ENCODE measurements at regions not wholly inside any gene's neighbourhood (a gene's known extent, or its start where the extent isn't known, plus 50 kb on each side); places are given as distances from the start of the nearest gene placed in this dataset.

- intact Hi-C loops (cut with DNase I): no loop called here
- H3K9me3 ChIP-seq: peaks cover 0 to 4% (median 0%) of the 10 kb centered on the region in 11 donors
- H3K27ac ChIP-seq: no peak overlapping the region
- 71 to 80% methylated on average over 4 of the region's 4 CpGs for WGBS, 2 donors
- TF ChIP-seq, protein P1, sequence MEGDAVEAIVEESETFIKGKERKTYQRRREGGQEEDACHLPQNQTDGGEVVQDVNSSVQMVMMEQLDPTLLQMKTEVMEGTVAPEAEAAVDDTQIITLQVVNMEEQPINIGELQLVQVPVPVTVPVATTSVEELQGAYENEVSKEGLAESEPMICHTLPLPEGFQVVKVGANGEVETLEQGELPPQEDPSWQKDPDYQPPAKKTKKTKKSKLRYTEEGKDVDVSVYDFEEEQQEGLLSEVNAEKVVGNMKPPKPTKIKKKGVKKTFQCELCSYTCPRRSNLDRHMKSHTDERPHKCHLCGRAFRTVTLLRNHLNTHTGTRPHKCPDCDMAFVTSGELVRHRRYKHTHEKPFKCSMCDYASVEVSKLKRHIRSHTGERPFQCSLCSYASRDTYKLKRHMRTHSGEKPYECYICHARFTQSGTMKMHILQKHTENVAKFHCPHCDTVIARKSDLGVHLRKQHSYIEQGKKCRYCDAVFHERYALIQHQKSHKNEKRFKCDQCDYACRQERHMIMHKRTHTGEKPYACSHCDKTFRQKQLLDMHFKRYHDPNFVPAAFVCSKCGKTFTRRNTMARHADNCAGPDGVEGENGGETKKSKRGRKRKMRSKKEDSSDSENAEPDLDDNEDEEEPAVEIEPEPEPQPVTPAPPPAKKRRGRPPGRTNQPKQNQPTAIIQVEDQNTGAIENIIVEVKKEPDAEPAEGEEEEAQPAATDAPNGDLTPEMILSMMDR (IDR thresholded peaks at IDR 0.05): no peak
- no peaks in the 10 kb centered on the region for H3K4me1 ChIP-seq
- H3K36me3 ChIP-seq: no peaks in the 10 kb centered on the region
- ATAC-seq (no peak), DNase-seq (no peak)
- H3K27me3 ChIP-seq: no peaks in the 10 kb centered on the region
- H3K4me3 ChIP-seq: no peak overlapping the region
Measured at GRCh38 chr3:154015307-154015706, 105.9 kb upstream of the ARHGEF26 start.

DNA sequence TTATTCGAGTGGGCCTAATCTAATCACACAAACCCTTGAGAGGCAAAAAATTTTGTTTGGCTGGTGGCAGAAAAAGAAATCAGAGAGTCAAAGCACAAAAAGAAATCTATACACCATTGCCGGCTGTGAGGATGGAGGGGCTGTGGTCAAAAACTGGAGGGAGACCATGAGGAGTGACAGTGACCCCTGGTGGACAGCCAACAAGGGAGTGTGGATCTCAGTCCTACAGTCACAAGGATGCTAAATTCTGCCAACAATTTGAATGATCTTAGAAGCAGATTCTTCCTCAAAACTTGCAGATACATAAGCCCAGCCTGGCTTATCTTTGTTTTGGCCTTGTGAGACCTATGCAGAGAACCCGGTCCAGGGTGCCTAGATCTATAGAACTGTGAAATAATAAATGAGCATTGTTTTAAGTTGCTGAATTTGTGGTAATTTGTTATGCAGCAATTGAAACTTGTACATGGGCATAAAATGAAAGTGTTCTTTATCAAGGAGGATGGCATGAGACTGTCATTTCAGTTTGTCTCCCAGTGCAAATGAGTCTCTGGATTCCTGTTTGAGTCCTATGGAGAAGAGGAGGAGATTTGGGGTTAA lies 103.0 kb upstream of the ARHGEF26 start:
- intact Hi-C loops (cut with DNase I): no loop called here
- H3K9me3 ChIP-seq: peaks cover 0 to 11% (median 0%) of the 10 kb centered on the region in 11 donors
- no peak for DNase-seq
- H3K4me3 ChIP-seq: no peak overlapping the region
- H3K4me1 ChIP-seq: no peaks in the 10 kb centered on the region
- 28 to 35% methylated on average over 3 of the region's 3 CpGs for WGBS, 2 donors
- no peaks in the 10 kb centered on the region for H3K36me3 ChIP-seq
- H3K27me3 ChIP-seq: no peaks in the 10 kb centered on the region
- no peak overlapping the region for H3K27ac ChIP-seq
- ATAC-seq: no peak
- TF ChIP-seq, protein P1 (IDR thresholded peaks at IDR 0.05): peak in 6 of 9 donors; percentile 6 to 53 (median 28)

DNA sequence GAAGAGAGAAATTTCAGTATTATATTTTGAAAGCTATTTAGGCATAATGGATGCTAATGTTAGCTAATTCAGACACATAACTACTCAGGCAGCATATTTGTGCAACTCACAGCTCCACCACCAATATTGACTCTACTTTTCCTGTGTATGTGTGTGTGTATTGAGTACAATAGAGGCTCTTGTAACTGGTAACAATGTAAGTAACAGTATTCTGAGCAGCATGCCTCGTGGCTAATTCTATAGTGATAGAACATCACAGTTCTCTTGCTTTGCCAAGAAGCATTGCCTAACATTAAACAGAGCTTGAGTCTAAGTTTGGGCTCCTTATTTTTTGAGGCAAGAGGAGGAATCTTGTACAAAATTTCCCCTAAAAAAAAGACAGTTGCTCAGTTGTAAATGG lies 98.6 kb upstream of the ARHGEF26 start:
- intact Hi-C loops (cut with DNase I): no loop called here
- peaks cover 0 to 11% (median 0%) of the 10 kb centered on the region in 11 donors for H3K9me3 ChIP-seq
- 33 to 37% methylated on average over 1 of the region's 1 CpG for WGBS, 2 donors

DNA sequence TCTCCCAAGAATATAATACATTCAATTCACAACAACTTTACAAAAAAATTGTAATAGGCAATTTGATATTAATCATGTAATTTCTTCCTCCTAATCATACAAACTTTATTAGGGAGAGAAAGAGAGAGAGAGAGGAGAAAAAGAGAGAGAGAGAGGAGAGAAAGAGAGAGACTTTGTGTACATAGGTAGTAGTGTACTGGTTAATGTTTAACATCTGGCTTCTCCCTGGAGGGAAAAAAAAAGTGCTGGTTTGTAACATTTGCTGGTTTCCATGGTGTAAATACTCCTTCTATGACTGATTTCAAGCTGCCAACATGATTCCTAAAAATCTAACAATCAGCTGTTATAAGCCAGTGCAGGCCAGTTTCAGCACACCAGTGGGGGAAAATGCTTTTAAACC lies 98.0 kb upstream of the ARHGEF26 start:
- no peak for ATAC-seq
- TF ChIP-seq, protein P1 (IDR thresholded peaks at IDR 0.05): no peak
- Histone ChIP-seq H3K27ac (no peak overlapping the region), H3K4me3 (no peak overlapping the region), H3K4me1 (no peaks in the 10 kb centered on the region), H3K27me3 (no peaks in the 10 kb centered on the region), H3K36me3 (no peaks in the 10 kb centered on the region), H3K9me3 (peaks cover 0 to 11% (median 0%) of the 10 kb centered on the region in 11 donors)
- no peak for DNase-seq
- intact Hi-C loops (cut with DNase I): no loop called here

More for the DNA sequence above, 98.6 kb upstream of the ARHGEF26 start:
- TF ChIP-seq, protein P1 (IDR thresholded peaks at IDR 0.05): no peak
- Histone ChIP-seq H3K27me3 (no peaks in the 10 kb centered on the region), H3K4me1 (no peaks in the 10 kb centered on the region), H3K4me3 (no peak overlapping the region), H3K36me3 (no peaks in the 10 kb centered on the region), H3K27ac (no peak overlapping the region)
- no peak for DNase-seq
- ATAC-seq: no peak
